ENCODE measurements at regions not wholly inside any gene's neighbourhood (a gene's known extent, or its start where the extent isn't known, plus 50 kb on each side); places are given as distances from the start of the nearest gene placed in this dataset.

DNA sequence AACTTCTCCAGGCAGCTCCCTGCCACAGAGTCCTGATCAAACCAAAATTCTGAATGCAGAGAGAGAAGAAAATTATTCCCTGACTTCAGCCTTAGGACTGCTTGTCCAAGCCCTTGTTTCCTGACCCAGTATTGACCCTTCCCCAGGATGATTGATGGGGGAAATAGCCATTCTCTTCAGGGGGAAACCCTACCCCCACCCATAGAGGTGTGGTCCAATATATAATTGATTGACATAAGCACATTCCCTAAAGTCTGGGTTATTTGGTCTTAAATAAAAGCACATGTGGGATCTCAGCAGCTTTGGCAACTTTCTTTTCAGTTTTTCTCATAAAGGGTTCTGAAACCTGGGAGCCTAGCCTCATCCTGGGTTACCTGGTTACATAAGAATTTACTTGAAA lies 201.2 kb upstream of the DDHD1 start:
- no peak overlapping the region for H3K27ac ChIP-seq (ENCODE audit: low read depth, low read length)
- no peaks in the 10 kb centered on the region for H3K27me3 ChIP-seq (ENCODE audit: control insufficient read depth in 3 of 3, insufficient read depth in 3 of 3, low read length in 3 of 3)
- no peaks in the 10 kb centered on the region for H3K36me3 ChIP-seq (ENCODE audit: control insufficient read depth in 3 of 3, insufficient read depth in 3 of 3, low read length in 3 of 3)
- H3K9me3 ChIP-seq (ENCODE audit: control insufficient read depth in 3 of 3, low read length in 3 of 3) = no peaks in the 10 kb centered on the region
- H3K4me3 ChIP-seq (ENCODE audit: low read length in 3 of 3) = no peak overlapping the region
- H3K9ac ChIP-seq (ENCODE audit: low read depth in 1 of 3, low read length in 3 of 3) = no peak overlapping the region
- no peaks in the 10 kb centered on the region for H3K4me1 ChIP-seq (ENCODE audit: control insufficient read depth in 3 of 3, insufficient read depth in 3 of 3, low read length in 3 of 3)

DNA sequence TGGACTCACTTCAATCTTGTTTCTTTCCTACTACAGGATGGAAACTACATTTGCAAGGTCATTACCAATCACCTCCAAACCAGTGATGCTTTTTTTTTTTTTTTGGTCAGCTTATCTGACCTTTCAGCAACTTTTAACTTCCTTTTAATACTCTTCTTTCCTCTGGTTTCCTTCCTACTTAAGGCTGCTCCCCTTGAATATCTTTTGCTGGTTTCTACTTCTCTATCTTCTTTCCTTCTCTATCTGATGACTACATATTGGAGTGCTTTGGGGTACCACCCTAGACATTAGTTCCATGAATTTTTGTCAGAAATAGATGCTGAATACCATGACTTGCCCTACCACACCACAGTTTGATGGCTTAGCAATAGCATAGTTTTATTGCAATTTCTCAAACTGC lies 197.7 kb upstream of the DDHD1 start:
- Histone ChIP-seq H3K9ac (ENCODE audit: low read depth in 1 of 3, low read length in 3 of 3) (no peak overlapping the region), H3K27me3 (ENCODE audit: control insufficient read depth in 3 of 3, insufficient read depth in 3 of 3, low read length in 3 of 3) (no peaks in the 10 kb centered on the region), H3K36me3 (ENCODE audit: control insufficient read depth in 3 of 3, insufficient read depth in 3 of 3, low read length in 3 of 3) (no peaks in the 10 kb centered on the region), H3K9me3 (ENCODE audit: control insufficient read depth in 3 of 3, low read length in 3 of 3) (no peaks in the 10 kb centered on the region), H3K4me3 (ENCODE audit: low read length in 3 of 3) (no peak overlapping the region), H3K27ac (ENCODE audit: low read depth, low read length) (no peak overlapping the region), H3K4me1 (ENCODE audit: control insufficient read depth in 3 of 3, insufficient read depth in 3 of 3, low read length in 3 of 3) (no peaks in the 10 kb centered on the region)

DNA sequence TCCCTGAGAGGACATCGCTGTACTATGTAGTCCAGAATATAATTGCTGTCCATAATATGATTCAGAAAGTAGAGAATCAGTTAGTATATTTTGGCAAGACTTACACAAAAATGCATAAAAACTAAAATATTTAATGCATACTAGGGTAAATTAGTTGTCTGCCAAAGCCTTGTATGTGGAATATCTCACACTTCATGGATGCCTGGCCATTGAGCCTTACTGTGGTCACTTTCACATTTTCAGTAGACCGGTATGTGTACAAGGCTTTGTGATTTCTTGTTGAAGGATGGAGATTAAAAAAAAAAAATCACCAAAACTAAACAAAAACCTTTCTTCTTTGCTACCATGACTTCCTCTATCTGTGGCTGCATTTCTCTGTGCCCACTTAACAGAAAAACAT lies 197.3 kb upstream of the DDHD1 start:
- H3K27ac ChIP-seq (ENCODE audit: low read depth, low read length) = no peak overlapping the region
- H3K4me1 ChIP-seq (ENCODE audit: control insufficient read depth in 3 of 3, insufficient read depth in 3 of 3, low read length in 3 of 3) = no peaks in the 10 kb centered on the region
- H3K9ac ChIP-seq (ENCODE audit: low read depth in 1 of 3, low read length in 3 of 3) = no peak overlapping the region
- H3K27me3 ChIP-seq (ENCODE audit: control insufficient read depth in 3 of 3, insufficient read depth in 3 of 3, low read length in 3 of 3) = no peaks in the 10 kb centered on the region
- no peaks in the 10 kb centered on the region for H3K9me3 ChIP-seq (ENCODE audit: control insufficient read depth in 3 of 3, low read length in 3 of 3)
- H3K36me3 ChIP-seq (ENCODE audit: control insufficient read depth in 3 of 3, insufficient read depth in 3 of 3, low read length in 3 of 3) = no peaks in the 10 kb centered on the region
- no peak overlapping the region for H3K4me3 ChIP-seq (ENCODE audit: low read length in 3 of 3)

- H3K4me1 ChIP-seq (ENCODE audit: control insufficient read depth in 3 of 3, insufficient read depth in 3 of 3, low read length in 3 of 3) = no peaks in the 10 kb centered on the region
- H3K9me3 ChIP-seq (ENCODE audit: control insufficient read depth in 3 of 3, low read length in 3 of 3) = no peaks in the 10 kb centered on the region
- H3K9ac ChIP-seq (ENCODE audit: low read depth in 1 of 3, low read length in 3 of 3) = no peak overlapping the region
- H3K27me3 ChIP-seq (ENCODE audit: control insufficient read depth in 3 of 3, insufficient read depth in 3 of 3, low read length in 3 of 3) = no peaks in the 10 kb centered on the region
- H3K4me3 ChIP-seq (ENCODE audit: low read length in 3 of 3) = no peak overlapping the region
- no peak overlapping the region for H3K27ac ChIP-seq (ENCODE audit: low read depth, low read length)
- no peaks in the 10 kb centered on the region for H3K36me3 ChIP-seq (ENCODE audit: control insufficient read depth in 3 of 3, insufficient read depth in 3 of 3, low read length in 3 of 3)
Observed at GRCh38 chr14:53346988-53347387, 193.9 kb upstream of the DDHD1 start.

GRCh38 chr14:53341324-53341723 lies 188.2 kb upstream of the DDHD1 start:
- Histone ChIP-seq H3K9me3 (ENCODE audit: control insufficient read depth in 3 of 3, low read length in 3 of 3) (no peaks in the 10 kb centered on the region), H3K27ac (ENCODE audit: low read depth, low read length) (no peak overlapping the region), H3K27me3 (ENCODE audit: control insufficient read depth in 3 of 3, insufficient read depth in 3 of 3, low read length in 3 of 3) (no peaks in the 10 kb centered on the region), H3K36me3 (ENCODE audit: control insufficient read depth in 3 of 3, insufficient read depth in 3 of 3, low read length in 3 of 3) (no peaks in the 10 kb centered on the region), H3K4me3 (ENCODE audit: low read length in 3 of 3) (no peak overlapping the region), H3K9ac (ENCODE audit: low read depth in 1 of 3, low read length in 3 of 3) (no peak overlapping the region), H3K4me1 (ENCODE audit: control insufficient read depth in 3 of 3, insufficient read depth in 3 of 3, low read length in 3 of 3) (no peaks in the 10 kb centered on the region)

DNA sequence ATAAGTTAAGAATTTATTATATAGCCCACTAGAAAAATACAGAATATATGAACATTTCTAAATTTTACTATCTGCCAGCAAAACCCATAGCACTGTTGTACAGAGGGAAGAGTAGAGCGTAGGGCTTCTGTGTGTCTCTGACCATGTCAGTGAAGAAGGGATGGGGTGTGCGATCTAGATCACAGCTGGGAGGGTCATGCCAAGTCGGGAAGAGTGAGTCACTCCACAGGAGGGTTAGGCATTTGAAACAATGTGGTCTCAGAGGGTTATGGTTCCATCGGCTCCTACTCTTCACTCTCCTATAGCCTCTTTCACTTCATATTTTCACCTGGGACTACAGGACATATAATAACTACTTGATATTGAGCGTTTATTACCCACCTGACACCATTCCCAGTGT lies 185.1 kb upstream of the DDHD1 start:
- H3K4me3 ChIP-seq (ENCODE audit: low read length in 3 of 3) = no peak overlapping the region
- H3K27ac ChIP-seq (ENCODE audit: low read depth, low read length) = no peak overlapping the region
- no peak overlapping the region for H3K9ac ChIP-seq (ENCODE audit: low read depth in 1 of 3, low read length in 3 of 3)
- H3K27me3 ChIP-seq (ENCODE audit: control insufficient read depth in 3 of 3, insufficient read depth in 3 of 3, low read length in 3 of 3) = no peaks in the 10 kb centered on the region
- H3K4me1 ChIP-seq (ENCODE audit: control insufficient read depth in 3 of 3, insufficient read depth in 3 of 3, low read length in 3 of 3) = no peaks in the 10 kb centered on the region
- no peaks in the 10 kb centered on the region for H3K9me3 ChIP-seq (ENCODE audit: control insufficient read depth in 3 of 3, low read length in 3 of 3)
- no peaks in the 10 kb centered on the region for H3K36me3 ChIP-seq (ENCODE audit: control insufficient read depth in 3 of 3, insufficient read depth in 3 of 3, low read length in 3 of 3)

DNA sequence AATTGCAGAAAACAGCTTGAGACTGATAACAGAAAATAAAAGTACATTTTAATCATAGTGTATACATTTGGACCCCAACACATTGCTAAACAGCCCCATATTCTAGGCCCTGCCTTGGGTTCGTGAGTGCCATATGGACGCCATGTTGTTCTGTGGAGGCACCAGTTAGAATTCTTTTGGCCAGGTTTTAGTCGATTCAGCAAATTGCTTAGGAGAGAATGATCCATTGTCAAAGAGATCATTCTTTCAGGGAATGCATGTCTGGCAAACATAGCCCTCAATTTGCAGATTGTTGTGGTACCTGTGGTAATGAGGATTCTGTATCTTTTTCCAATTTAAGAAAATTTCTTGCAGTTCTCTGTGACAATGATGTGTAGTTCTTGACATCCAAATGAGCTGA lies 183.6 kb upstream of the DDHD1 start:
- Histone ChIP-seq H3K9ac (ENCODE audit: low read depth in 1 of 3, low read length in 3 of 3) (no peak overlapping the region), H3K4me1 (ENCODE audit: control insufficient read depth in 3 of 3, insufficient read depth in 3 of 3, low read length in 3 of 3) (no peaks in the 10 kb centered on the region), H3K4me3 (ENCODE audit: low read length in 3 of 3) (no peak overlapping the region), H3K9me3 (ENCODE audit: control insufficient read depth in 3 of 3, low read length in 3 of 3) (no peaks in the 10 kb centered on the region), H3K27me3 (ENCODE audit: control insufficient read depth in 3 of 3, insufficient read depth in 3 of 3, low read length in 3 of 3) (no peaks in the 10 kb centered on the region), H3K27ac (ENCODE audit: low read depth, low read length) (no peak overlapping the region), H3K36me3 (ENCODE audit: control insufficient read depth in 3 of 3, insufficient read depth in 3 of 3, low read length in 3 of 3) (no peaks in the 10 kb centered on the region)

DNA sequence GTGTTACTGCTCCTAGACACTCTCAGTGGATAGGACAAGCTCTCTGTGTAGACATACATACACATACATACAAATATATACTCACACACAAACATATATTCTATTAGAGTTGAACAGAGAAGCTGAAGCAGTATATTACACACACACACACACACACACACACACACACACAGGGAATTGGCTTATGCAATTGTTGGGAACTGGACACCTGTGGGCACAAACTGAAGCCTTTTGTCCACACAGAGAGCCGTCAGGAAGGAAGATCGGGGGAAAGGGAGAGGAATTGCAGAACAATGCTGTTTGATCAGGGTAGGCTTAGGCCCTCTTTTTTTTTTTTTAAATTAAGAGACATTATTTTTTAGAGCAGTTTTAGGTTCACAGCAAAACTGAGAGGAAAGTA lies 180.7 kb upstream of the DDHD1 start:
- no peaks in the 10 kb centered on the region for H3K9me3 ChIP-seq (ENCODE audit: control insufficient read depth in 3 of 3, low read length in 3 of 3)
- H3K9ac ChIP-seq (ENCODE audit: low read depth in 1 of 3, low read length in 3 of 3) = no peak overlapping the region
- no peaks in the 10 kb centered on the region for H3K36me3 ChIP-seq (ENCODE audit: control insufficient read depth in 3 of 3, insufficient read depth in 3 of 3, low read length in 3 of 3)
- no peak overlapping the region for H3K27ac ChIP-seq (ENCODE audit: low read depth, low read length)
- H3K4me1 ChIP-seq (ENCODE audit: control insufficient read depth in 3 of 3, insufficient read depth in 3 of 3, low read length in 3 of 3) = no peaks in the 10 kb centered on the region
- H3K4me3 ChIP-seq (ENCODE audit: low read length in 3 of 3) = no peak overlapping the region
- no peaks in the 10 kb centered on the region for H3K27me3 ChIP-seq (ENCODE audit: control insufficient read depth in 3 of 3, insufficient read depth in 3 of 3, low read length in 3 of 3)

DNA sequence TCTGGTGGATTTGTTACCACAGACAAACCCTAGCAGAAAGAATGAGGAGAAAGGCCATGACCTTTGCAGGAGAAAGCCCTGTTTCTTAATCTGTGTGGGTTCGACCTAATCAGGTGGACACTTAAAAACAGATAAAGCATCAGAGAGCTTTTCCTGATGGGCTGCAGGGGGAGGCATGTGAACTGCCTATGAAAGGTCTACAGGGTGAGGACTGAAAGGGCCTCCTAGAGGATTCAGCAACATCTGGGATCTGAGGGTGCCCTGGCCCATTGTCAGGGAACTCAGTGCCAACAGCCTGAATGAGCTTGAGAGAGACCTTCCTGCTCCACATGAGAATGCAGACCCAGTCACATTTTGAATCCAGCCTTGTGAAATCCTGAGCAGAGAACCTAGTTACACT lies 178.8 kb upstream of the DDHD1 start:
- H3K4me3 ChIP-seq (ENCODE audit: low read length in 3 of 3) = no peak overlapping the region
- no peak overlapping the region for H3K27ac ChIP-seq (ENCODE audit: low read depth, low read length)
- no peaks in the 10 kb centered on the region for H3K36me3 ChIP-seq (ENCODE audit: control insufficient read depth in 3 of 3, insufficient read depth in 3 of 3, low read length in 3 of 3)
- H3K9me3 ChIP-seq (ENCODE audit: control insufficient read depth in 3 of 3, low read length in 3 of 3) = no peaks in the 10 kb centered on the region
- no peaks in the 10 kb centered on the region for H3K27me3 ChIP-seq (ENCODE audit: control insufficient read depth in 3 of 3, insufficient read depth in 3 of 3, low read length in 3 of 3)
- H3K4me1 ChIP-seq (ENCODE audit: control insufficient read depth in 3 of 3, insufficient read depth in 3 of 3, low read length in 3 of 3) = no peaks in the 10 kb centered on the region
- H3K9ac ChIP-seq (ENCODE audit: low read depth in 1 of 3, low read length in 3 of 3) = no peak overlapping the region

- no peaks in the 10 kb centered on the region for H3K4me1 ChIP-seq (ENCODE audit: control insufficient read depth in 3 of 3, insufficient read depth in 3 of 3, low read length in 3 of 3)
- no peaks in the 10 kb centered on the region for H3K36me3 ChIP-seq (ENCODE audit: control insufficient read depth in 3 of 3, insufficient read depth in 3 of 3, low read length in 3 of 3)
- H3K9me3 ChIP-seq (ENCODE audit: control insufficient read depth in 3 of 3, low read length in 3 of 3) = no peaks in the 10 kb centered on the region
- H3K9ac ChIP-seq (ENCODE audit: low read depth in 1 of 3, low read length in 3 of 3) = no peak overlapping the region
- no peak overlapping the region for H3K4me3 ChIP-seq (ENCODE audit: low read length in 3 of 3)
- H3K27ac ChIP-seq (ENCODE audit: low read depth, low read length) = no peak overlapping the region
- H3K27me3 ChIP-seq (ENCODE audit: control insufficient read depth in 3 of 3, insufficient read depth in 3 of 3, low read length in 3 of 3) = no peaks in the 10 kb centered on the region
Observed at GRCh38 chr14:53331247-53331646, 178.1 kb upstream of the DDHD1 start.

DNA sequence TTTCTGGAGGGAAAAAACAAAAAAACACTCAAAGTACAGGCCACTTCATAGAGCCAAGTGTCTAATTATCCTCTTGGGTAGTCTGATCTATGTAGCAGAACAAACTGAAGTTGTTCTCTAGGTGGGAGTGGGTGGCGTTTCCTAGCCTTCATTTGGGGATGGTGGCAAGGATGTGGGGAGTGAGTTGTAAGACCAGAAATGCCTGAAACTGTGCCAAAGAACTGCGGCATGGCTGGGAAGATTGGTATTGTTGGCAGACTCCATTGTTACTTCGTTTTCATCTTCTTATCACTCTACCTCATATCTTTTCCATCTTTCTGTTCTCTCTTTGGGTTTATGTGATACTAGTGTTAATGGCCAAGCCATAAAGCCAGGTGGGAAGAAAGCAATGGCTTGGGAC lies 177.3 kb upstream of the DDHD1 start:
- Histone ChIP-seq H3K4me1 (ENCODE audit: control insufficient read depth in 3 of 3, insufficient read depth in 3 of 3, low read length in 3 of 3) (no peaks in the 10 kb centered on the region), H3K9me3 (ENCODE audit: control insufficient read depth in 3 of 3, low read length in 3 of 3) (no peaks in the 10 kb centered on the region), H3K9ac (ENCODE audit: low read depth in 1 of 3, low read length in 3 of 3) (no peak overlapping the region), H3K27ac (ENCODE audit: low read depth, low read length) (no peak overlapping the region), H3K4me3 (ENCODE audit: low read length in 3 of 3) (no peak overlapping the region), H3K27me3 (ENCODE audit: control insufficient read depth in 3 of 3, insufficient read depth in 3 of 3, low read length in 3 of 3) (no peaks in the 10 kb centered on the region), H3K36me3 (ENCODE audit: control insufficient read depth in 3 of 3, insufficient read depth in 3 of 3, low read length in 3 of 3) (no peaks in the 10 kb centered on the region)

Measured in skeletal muscle tissue (tissue), 3 donors.